HG03060 (cell line): ENCODE measurements at regions not wholly inside any gene's neighbourhood (a gene's known extent, or its start where the extent isn't known, plus 50 kb on each side); places are given as distances from the start of the nearest gene placed in this dataset.
A peak's percentile ranks its signal among the peaks of the same experiment; 100 is the strongest.
"Not testable (repeated sequence)": the region's sequence is repeated elsewhere in the genome, so short reads cannot be mapped to it uniquely, and the experiment has no call there.

ENCODE experiments used
- ATAC-seq: cut with Tn5 transposase; IDR thresholded peaks from one replicate; pipeline ENCODE4 v1.9.1; 2021; ENCODE audit warnings: low read depth, moderate number of reproducible peaks; ENCODE audit not compliant: unreplicated experiment

DNA sequence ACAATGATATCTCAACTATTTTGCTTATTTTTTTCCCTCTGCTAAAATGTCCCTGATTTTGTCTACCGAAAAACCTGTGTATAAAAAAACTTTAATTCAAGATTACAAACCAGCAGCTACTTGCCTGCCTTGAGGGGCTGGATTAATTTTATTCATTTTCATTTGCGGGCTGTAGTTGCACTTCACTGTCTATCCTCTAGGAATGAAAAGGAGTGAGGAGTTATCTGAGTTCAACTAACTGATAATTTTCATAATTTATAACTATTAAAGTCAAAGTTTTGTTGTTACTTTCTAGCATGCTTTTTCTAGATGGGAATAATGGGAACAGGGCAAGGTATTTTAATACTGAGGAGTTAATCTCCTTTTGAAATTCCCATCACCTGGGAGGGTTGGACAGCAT is 50.3 kb upstream of the AGTPBP1 start:
- ATAC-seq: not testable (repeated sequence)

DNA sequence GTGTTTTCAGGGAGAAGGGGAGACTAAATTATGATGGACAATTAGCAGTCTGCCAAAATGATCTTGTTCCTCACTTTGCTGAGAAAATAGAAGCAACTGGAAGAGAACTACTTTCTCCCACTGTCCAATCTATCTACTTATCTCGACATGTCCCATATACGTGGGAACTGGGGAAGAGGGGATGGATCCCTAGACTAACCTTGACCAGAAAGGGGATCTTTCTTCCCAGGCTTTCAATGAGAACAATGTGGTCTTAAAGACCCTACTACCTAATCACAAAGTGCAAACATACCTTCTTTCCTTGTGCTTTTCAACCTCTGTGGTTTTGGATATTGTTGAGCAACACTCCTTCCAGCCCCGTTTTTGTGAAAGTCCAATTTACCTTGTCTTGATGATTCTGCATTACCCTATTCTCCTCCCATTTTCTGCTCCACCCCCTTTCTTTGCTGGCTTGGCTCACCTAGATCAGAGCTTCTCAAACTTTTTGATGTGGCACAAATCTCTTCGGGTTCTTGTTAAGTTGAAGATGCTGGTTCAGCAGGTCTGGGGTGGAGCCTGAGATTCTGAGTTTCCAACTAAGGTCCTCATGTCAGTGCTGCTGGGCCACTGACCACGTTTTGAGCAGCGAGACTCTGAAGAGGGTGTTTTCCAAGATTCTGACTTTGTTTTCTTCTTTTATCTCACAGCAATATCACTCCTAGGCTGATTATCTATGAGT is 61.4 kb upstream of the AGTPBP1 start:
- ATAC-seq: not testable (repeated sequence)

DNA sequence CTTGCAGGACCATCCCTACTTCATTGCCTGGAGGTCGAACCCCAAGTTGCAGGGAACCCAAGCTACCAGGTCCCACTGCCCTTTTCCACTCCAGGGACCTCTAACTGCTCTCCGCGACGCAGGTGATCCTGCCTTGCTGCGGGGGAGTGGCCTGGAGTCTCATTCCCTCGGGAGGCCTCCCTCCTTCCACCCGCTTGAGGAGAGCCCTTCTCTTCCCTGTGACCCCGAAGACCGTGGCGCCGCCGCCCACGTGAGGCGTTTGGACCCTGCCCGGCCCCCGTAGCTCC is 63.0 kb upstream of the AGTPBP1 start:
- not testable (repeated sequence) for ATAC-seq

DNA sequence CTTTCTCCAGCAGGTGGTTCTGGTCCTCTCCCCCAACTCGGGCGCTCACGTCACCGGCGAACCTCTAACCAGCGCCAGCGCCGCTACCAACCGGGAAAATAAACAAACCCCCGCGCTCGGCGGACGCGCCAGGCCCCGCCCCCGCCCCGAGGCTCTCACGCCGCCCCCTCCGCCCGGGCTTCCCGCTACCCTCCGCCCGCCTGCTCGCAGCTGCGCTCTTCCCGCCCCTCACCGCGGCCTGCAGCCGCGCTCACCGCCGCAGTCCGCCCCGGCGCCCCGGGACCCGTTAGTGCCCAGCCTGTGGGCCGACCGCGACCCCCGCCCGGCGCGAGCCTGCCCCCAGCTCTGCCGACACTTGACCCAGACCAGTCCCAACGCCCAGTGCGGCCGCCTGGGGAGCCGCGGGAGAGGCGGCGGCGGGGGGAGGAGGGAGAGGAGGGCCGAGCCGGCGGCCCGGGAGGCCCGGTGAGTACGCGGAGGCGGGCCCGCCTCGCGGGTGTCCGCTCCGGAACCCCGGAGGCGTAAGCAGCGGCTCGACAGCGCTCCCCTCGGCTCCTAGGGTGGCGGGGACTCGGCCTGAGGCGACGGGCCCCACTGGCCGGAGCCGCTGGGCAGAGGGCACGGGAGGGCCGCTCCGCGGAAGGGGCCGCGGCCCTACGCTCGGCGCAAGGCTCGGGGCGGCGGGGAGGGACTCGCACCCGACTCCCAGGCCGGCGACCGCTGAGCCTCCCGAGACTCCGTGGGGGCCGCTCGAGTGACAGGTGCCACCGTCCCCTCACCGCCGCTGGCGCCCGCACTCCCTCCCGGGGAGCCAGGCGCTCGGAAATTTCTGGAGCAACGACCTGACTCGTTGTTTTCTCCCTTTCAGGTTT is 63.6 kb upstream of the AGTPBP1 start:
- peak; percentile 44 for ATAC-seq

DNA sequence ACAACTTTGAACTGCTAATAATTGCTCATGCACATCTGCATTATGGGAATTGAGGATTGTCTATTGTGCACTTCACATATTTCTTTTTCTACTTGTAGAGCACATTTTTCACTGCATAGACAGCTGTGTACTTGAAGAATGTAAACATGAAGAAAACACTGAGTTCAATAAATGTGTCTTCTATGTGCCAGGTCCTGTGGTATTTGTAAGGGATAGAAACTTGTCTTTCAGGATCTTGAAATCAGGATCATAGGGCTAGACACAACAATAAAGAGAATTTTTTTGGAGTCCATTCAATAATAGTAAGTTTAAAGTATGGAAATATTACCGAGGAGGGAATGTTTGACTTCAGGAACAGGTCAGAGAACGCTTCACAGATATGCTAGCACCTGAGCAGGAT is 66.6 kb upstream of the AGTPBP1 start:
- ATAC-seq: not testable (repeated sequence)

DNA sequence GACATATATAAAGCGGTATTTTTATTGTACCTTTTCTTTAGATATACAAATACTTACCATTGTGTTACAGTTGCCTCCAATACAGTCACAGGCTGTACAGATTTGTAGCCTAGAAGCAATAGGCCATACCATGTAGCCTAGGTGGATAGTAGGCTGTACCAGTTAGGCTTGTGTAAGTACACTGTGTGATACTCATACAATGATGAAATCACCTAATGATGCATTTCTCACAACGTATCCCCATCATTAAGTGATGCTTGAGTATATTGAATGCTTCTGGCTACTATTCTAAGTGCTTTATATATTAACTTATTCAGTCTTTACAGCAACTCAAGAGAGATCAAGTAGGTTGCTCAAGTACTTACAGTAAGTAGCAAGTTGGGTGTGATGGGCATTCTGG is 71.6 kb upstream of the AGTPBP1 start:
- ATAC-seq: not testable (repeated sequence)

DNA sequence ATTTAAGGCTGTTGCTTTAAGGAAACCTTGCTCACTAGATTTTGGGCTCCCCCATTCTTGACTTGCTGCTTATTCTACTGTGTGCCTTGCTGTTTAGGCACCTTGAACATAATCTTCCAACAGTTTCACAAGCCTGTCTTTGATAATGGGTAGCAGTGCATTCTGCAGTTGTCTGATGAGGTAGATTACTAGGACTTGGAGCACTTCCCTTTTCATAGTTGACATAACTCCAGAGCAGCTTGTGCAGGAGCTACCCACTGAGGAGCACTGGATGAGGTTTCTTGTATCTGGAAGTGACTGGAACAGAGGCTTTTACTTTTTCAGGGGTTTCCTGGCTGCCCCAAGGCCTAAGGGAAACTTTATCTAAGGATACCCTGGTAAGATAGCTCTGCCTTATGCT is 73.0 kb upstream of the AGTPBP1 start:
- ATAC-seq: not testable (repeated sequence)

DNA sequence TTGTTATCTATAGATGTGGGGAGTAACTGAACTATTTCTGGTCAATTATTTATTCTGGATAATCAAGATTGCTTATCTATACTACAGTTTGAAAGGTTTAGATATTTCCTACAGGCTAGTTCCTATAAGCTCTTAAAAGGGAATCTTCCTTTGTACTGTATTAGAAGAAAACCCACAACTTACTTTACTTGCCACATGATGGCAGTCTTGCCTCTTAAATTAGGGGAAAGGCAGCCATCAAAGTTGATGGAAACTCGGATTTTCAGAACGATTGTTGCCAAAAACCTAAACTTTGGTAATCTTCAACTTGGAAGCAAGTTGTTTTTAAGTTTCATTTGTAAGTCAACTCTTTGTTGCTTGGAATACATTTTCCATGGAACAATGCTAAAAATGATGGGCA is 77.2 kb upstream of the AGTPBP1 start:
- not testable (repeated sequence) for ATAC-seq

DNA sequence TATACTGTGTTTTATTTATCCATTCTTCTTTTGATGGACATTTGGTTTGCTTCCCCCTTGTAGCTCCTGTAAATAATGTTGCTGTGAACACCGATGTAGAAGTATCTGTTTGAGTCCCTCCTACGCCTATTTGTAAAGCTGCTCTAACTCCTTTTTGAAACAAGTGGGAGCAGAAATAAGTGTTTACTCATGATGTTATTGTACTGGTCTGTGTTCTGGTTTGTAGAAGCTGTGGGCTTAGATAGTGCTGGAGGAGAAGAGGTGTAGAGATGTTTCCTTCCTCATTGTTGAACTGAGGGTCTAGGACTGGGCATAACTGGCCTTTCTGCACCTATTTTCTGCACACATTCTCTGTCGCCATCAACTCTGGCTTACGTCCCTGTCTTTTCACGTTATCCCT is 78.8 kb upstream of the AGTPBP1 start:
- not testable (repeated sequence) for ATAC-seq

DNA sequence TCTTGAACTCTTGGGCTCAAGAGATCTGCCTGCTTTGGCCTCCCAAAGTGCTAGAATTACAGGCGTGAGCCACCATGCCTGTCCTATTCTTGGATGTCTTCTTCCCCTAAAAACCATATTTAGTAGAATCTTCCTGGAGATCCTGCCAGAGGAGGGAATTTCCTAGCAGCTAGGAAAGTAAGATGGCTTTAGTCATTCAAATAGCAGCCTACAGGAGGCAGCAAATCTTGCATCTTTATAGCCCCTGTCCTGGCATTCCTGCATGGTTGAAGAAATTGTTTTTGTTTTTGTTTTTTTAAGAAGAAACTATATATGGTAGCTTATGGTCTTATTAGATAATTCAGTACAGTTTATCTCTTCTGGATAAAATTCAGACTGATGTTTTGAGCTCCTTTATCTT is 83.2 kb upstream of the AGTPBP1 start:
- not testable (repeated sequence) for ATAC-seq

DNA sequence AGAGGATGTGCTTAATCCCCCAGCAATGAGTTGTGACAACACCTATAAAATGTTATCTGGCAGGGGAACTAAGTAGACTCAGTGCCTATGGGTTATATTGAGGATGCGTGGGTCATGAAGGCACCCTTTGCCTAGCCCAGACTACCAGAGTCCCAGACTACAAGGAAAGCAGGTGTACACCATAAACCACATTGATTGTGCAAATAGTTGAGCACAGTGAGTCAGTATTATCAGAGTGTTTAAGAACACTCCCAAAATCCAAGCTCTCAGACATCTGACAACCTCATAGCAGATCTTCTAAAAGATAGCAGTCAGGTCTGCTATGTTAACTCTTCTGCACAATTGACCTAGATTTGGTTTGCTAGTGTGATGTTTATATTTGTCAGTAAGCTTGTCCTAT is 92.8 kb upstream of the AGTPBP1 start:
- not testable (repeated sequence) for ATAC-seq

DNA sequence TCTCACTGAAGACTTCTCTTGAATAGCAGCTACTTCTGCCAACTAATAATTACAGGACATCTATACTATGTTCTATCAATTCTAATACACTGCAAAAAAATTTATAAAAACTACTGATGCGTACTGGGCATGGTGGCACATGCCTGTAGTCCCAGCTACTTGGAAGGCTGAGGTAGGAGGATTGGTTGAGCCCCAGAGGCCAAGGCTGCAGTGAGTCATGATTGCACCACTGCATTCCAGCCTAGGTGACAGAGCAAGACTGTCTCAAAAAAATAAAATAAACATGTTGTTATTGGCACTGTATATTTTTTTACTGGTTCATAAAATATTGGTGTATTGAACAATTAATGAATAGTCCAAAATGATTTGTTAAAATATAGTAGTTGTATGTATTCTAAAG is 97.0 kb upstream of the NAA35 start:
- ATAC-seq: not testable (repeated sequence)

DNA sequence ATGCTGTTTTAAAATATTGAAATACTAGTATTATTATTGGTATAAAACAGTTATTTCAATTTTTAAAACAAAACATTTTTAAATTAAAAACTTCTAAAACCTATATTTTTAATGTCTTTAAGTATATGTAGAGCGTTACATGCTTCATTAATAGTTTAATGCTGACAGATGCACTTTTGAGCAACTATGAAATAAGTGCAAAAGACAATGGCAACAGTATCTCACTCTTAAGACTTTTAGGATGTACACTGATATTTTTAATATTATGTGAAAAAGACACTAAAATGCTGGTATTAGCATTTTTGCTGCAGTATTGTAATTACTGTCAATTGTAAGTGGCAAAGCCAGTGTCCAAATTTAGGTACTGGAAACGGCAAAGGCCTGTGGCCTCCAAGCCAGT is 93.2 kb upstream of the NAA35 start:
- not testable (repeated sequence) for ATAC-seq

DNA sequence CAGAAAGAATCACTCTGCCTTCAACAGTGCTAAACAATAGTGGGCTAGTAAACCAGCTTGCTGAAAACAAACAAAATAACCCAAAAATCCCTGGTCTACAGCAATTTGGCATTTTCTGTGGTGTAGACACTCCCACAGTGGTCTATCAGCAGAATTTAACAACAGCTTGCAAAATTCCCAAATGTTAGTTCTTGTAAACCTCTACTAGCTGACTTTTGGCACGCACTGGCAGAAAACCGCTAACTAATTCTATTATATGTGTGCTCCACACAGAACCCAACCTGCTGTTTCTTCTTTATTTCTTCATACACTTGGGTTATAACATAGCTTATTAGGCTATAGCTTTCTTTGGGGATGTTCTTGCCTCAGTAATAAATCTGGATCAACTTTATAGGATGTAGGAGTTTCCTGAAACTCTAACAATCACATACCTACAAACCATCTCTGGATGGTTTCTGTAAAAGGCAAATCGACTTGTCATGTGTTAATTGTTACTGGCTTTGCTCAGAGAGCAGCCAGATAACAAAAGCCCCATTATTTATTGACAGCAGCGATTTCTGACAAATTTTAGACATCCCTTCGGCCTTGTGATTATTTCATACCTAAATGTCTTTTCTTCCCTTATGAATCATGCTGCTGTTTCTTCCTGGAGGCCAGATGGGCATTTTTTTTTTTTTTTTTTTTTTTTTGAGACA is 82.7 kb upstream of the NAA35 start:
- ATAC-seq: no peak

DNA sequence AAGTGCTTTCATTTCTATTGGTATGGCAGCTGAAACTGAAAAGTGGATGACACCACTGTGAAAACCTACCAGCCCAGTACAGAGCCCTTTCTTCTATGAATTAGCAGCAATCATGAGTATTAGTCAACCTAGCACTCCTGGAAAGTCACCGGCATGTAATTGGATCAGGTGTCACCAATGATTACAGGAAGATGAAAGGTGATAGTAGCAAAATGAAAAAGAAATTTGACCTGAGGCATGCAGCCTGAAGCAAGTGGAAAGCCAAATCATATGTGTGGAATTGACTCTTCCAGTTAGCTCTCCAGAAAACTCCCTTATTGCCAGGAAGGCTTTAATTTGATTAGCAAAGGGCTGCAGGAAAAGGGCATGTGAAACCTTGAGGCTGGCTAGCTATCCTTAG is 81.2 kb upstream of the NAA35 start:
- ATAC-seq: no peak

DNA sequence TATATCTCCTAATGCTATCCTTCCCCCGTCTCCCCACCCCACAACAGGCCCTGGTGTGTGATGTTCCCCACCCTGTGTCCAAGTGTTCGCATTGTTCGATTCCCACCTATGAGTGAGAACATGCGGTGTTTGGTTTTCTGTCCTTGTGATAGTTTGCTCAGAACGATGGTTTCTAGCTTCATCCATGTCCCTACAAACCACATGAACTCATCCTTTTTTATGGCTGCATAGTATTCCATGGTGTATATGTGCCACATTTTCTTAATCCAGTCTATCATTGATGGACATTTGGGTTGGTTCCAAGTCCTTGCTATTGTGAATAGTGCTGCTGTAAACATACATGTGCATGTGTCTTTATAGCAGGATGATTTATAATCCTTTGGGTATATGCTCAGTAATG is 79.1 kb upstream of the NAA35 start:
- not testable (repeated sequence) for ATAC-seq

DNA sequence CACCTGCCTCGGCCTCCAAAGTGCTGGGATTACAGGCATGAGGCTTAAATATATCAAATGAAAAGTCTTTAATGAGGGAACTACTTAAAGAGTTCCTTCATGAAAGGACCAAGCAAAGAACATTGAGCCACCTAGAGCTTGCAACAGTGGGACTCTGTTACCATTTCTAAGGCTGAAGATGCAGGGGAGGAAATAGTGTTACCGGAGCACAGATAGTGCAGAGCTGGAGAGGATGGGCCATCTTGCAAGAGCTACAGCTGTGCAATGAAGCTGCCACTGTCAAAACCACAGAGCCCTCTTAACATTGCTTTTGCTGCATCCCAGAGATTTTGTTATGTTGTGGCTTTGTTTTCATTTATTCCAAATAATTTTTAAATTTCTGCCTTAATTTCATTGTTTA is 77.1 kb upstream of the NAA35 start:
- ATAC-seq: no peak

DNA sequence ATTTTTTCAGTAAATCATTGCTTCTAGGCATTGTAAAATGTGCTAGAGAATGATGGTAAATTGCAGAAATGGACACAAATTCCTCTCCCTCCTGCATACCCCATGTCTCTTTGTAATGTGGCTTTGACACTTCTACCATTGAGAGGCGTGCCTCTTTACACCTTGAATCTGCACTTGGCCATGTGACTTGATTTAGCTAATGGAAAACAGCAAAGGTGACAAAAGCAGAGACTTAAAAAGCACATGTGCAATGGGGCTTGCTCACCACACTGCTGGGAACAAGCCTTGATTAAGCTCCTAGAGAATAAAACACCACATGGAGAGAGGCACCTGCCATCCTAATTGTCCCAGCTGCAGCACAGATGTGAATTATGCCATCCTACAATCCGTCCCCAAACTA is 69.9 kb upstream of the NAA35 start:
- no peak for ATAC-seq

DNA sequence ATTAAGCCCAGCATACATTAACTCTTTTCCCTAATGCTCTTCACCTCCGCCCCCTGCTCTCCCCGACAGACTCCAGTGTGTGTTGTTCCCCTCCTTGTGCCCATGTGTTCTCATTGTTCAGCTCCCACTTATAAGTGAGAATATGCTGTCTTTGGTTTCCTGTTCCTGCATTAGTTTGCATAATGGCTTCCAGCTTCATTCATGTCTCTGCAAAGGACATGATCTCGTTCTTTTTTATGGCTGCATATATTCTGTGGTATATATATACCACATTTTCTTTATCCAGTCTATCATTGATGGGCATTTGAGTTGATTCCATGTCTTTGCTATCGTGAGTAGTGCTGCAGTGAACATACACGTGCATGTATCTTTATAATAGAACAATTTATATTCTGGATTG is 69.3 kb upstream of the NAA35 start:
- not testable (repeated sequence) for ATAC-seq

DNA sequence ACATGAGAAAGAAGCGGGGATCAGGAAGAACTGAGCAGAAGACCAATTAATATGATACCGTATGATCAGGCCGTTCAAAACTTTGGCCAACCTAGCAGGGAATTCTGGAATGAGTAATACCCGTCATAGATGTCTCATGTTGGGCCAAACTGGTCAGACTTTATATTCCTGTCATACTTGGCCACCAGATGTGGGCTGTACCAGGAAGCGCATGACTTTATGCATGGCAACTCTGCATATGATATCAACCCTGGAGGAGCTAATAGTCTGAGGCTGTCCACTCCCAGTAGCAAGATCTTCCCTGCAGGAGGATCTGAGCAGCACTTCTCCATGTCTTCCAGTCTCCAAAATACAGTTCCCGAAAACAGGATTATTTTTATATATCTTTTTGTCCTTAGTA is 68.5 kb upstream of the NAA35 start:
- no peak for ATAC-seq

DNA sequence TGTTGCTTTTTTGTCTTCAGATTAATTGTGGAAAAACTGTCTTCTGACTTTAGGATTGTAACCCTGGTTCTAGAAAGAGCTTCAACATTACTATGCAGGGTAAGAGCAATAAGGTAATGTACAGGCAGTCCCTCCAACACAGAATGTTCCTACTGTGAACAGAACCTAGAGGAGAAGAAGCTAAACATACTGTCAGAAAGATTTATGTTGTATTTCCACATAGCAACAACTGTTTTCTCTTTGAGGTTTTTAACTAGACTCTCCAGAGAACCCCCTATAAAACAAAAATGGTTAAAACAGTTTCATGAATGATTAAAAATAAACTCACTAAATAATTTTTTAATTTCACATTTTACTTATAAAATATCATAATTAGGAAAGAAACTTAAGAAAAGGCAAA is 64.3 kb upstream of the NAA35 start:
- no peak for ATAC-seq
